Heart left ventricle (tissue), 13 donors: ENCODE measurements at regions not wholly inside any gene's neighbourhood (a gene's known extent, or its start where the extent isn't known, plus 50 kb on each side); places are given as distances from the start of the nearest gene placed in this dataset.

Experiments used
- CTCF ChIP-seq, 12 donors: fragments of 200-600 bp; sonication (generic) in 4 of 12; IDR thresholded peaks; one replicate each; pipeline versions ENCODE4 v1.5.0 to v1.8.0; 2018 to 2022; ENCODE audit warnings: antibody characterized with exemption in 12 of 12, mild to moderate bottlenecking in 5 of 12
- POLR2A ChIP-seq, 2 donors: fragments of 450-650 bp; IDR thresholded peaks; one replicate each; pipeline ENCODE4 v1.6.1; 2017; ENCODE audit warnings: antibody characterized with exemption in 2 of 2, mild to moderate bottlenecking in 2 of 2, moderate library complexity in 2 of 2
- donor health status: ischemic (EF 13 %, LVEDD 7.1; RV severe dilation, severe dysfunction).
- donor health status: DM: no; HTN: yes; CAD: no.
- donor health status: DM: no; HTN: no; CAD: no.
- donor health status: ischemic (EF 25% LVEDD 6.9; RV normal size, moderate dysfunction).
- donor health status: ischemic (EF 25% LVEDD 5.7; RV mildly dilated, moderate dysfunction).
- donor health status: ischemic (EF 35%, LVEDD 5.7; RV mildly dilated, moderate dysfunction).
- donor health status: nonischemic (EF 11% LVEDD 7.7; RV severe dilation, severe dysfunction).
- donor health status: DM: yes; HTN: yes; CAD: no.
- donor health status: PGD.
- donor health status: ischemic (EF 29% LVEDD 5.4; RV normal size, mild dysfunction).
- donor health status: nonischemic (EF 23%, LVEDD 6.1; RV moderate dilation, normal function).

GRCh38 chr18:66825347-66825746 lies 221.5 kb upstream of the CDH19 start:
- TF ChIP-seq CTCF (IDR thresholded peaks at IDR 0.05) = no peak
- no peak for TF ChIP-seq POLR2A (IDR thresholded peaks at IDR 0.05)
